GM12878 (cell line): ENCODE measurements at regions not wholly inside any gene's neighbourhood (a gene's known extent, or its start where the extent isn't known, plus 50 kb on each side); places are given as distances from the start of the nearest gene placed in this dataset.

Experiments
- ATAC-seq: fragments of 200-7000 bp; cut with Tn5 transposase; 3 replicates; pipeline ENCODE4 v1.9.1; 2020; ENCODE audit warnings: mild to moderate bottlenecking, moderate library complexity
- BruUV-seq: library from RNA; stranded (reverse); fragments of 400-500 nt; replicated peaks from 2 replicates; lab custom pipeline; 2021; lab: Mats Ljungman, UMichigan
- CTCF ChIA-PET: fragments of 300-600 bp; sonication (Branson Sonifier 250); formaldehyde crosslinking; extraction: SDS; loops from one replicate; lab custom pipeline; 2021; ENCODE audit warnings: inconsistent platforms; lab: Yijun Ruan, JAX
- POLR2A ChIA-PET: fragments of 350-600 bp; formaldehyde crosslinking; extraction: SDS; loops from one replicate; lab custom pipeline; 2021; ENCODE audit warnings: inconsistent platforms; lab: Charles Lee
- RAD21 ChIA-PET: fragments of 300-600 bp; sonication (Branson Sonifier 250); formaldehyde crosslinking; loops from one replicate; lab custom pipeline; 2023; ENCODE audit warnings: antibody characterized with exemption; ENCODE audit not compliant: unreplicated experiment; lab: Charles Lee
- SMC1A ChIA-PET: fragments of 300-600 bp; sonication (Branson Sonifier 250); formaldehyde crosslinking; loops from one replicate; lab custom pipeline; 2023; ENCODE audit not compliant: unreplicated experiment, uncharacterized antibody; lab: Charles Lee
- DNase-seq: peaks from one replicate; pipeline ENCODE4 v3.0.0-alpha.2; 2011; ENCODE audit warnings: low read depth, low spot score
- FAIRE-seq: peaks from 3 replicates; lab custom pipeline; 2011; peaks lifted over from hg19 to GRCh38; lab: Jason Lieb, UNC
- H2AFZ ChIP-seq: 2 replicates; pipeline ENCODE4 v1.6.0; 2011; ENCODE audit warnings: low read depth, low read length, control low read depth; ENCODE audit not compliant: control insufficient read depth
- H3K27ac ChIP-seq: 2 replicates; pipeline ENCODE4 v1.5.1; 2011; ENCODE audit warnings: control low read depth; ENCODE audit not compliant: control insufficient read depth, insufficient read depth
- H3K27me3 ChIP-seq, 2 experiments: replicated peaks in 1 of 2; 2 replicates each; pipeline versions ENCODE4 v1.6.0 to v1.6.1; 2011; ENCODE audit warnings: low read length in 1 of 2; ENCODE audit not compliant: control insufficient read depth in 2 of 2, insufficient read depth in 2 of 2
- H3K36me3 ChIP-seq, 2 experiments: 2 replicates each; pipeline ENCODE4 v1.5.1; 2011; ENCODE audit warnings: low read length in 1 of 2; ENCODE audit not compliant: control insufficient read depth in 2 of 2, insufficient read depth in 2 of 2
- H3K4me1 ChIP-seq: 2 replicates; pipeline ENCODE4 v1.6.1; 2011; ENCODE audit warnings: mild to moderate bottlenecking, low read length, moderate library complexity, mixed read lengths; ENCODE audit not compliant: control insufficient read depth, insufficient read depth
- H3K4me2 ChIP-seq: 2 replicates; pipeline ENCODE4 v1.6.0; 2011; ENCODE audit warnings: control low read depth; ENCODE audit not compliant: control insufficient read depth, insufficient read depth
- H3K4me3 ChIP-seq: fragments of 200-600 bp; sonication (generic); 2 replicates; pipeline ENCODE4 v1.5.1; 2016
- H3K79me2 ChIP-seq: 2 replicates; pipeline ENCODE4 v1.6.0; 2011; ENCODE audit warnings: low read length; ENCODE audit not compliant: control insufficient read depth, insufficient read depth
- H3K9ac ChIP-seq: 2 replicates; pipeline ENCODE4 v1.8.0; 2011; ENCODE audit warnings: low read length, control low read depth, mixed read lengths; ENCODE audit not compliant: control insufficient read depth, insufficient read depth
- H3K9me3 ChIP-seq: replicated peaks from 3 replicates; pipeline ENCODE4 v1.5.1; 2011; ENCODE audit warnings: mild to moderate bottlenecking, low read length; ENCODE audit not compliant: control insufficient read depth, insufficient read depth
- H4K20me1 ChIP-seq: 2 replicates; pipeline ENCODE4 v1.6.0; 2011; ENCODE audit not compliant: control insufficient read depth, insufficient read depth
- ATF7 ChIP-seq: fragments of 450-650 bp; IDR thresholded peaks from 2 replicates; pipeline ENCODE4 v1.6.1; 2016; ENCODE audit warnings: low read depth, mild to moderate bottlenecking
- BACH1 ChIP-seq: fragments of 450-650 bp; IDR thresholded peaks from 2 replicates; pipeline ENCODE4 v1.6.1; 2017; ENCODE audit warnings: mild to moderate bottlenecking, borderline replicate concordance
- CHD2 ChIP-seq: IDR thresholded peaks from 2 replicates; pipeline ENCODE4 v1.6.1; 2011; ENCODE audit warnings: low read depth, low read length, improper control_type of control experiment, borderline replicate concordance
- CTCF ChIP-seq, 3 experiments: IDR thresholded peaks in 2 of 3; conservative IDR thresholded peaks in 1 of 3; 2 replicates each; pipeline ENCODE4 v1.5.1; 2011; ENCODE audit warnings: low read depth in 3 of 3, low read length in 3 of 3, mild to moderate bottlenecking in 3 of 3, control low read depth in 2 of 3, moderate library complexity in 2 of 3, inconsistent platforms in 1 of 3, mixed read lengths in 1 of 3; ENCODE audit not compliant: control insufficient read depth in 2 of 3, insufficient read depth in 1 of 3; ENCODE audit errors: extremely low read depth in 1 of 3
- GABPA ChIP-seq: IDR thresholded peaks from 2 replicates; pipeline ENCODE4 v1.6.1; 2014; ENCODE audit warnings: antibody characterized with exemption, low read depth, mild to moderate bottlenecking, inconsistent platforms
- GATAD2B ChIP-seq: fragments of 450-650 bp; conservative IDR thresholded peaks from 2 replicates; pipeline ENCODE4 v1.6.1; 2017; ENCODE audit warnings: low read depth, mild to moderate bottlenecking, moderate library complexity
- LARP7 ChIP-seq: fragments of 450-650 bp; IDR thresholded peaks from 2 replicates; pipeline ENCODE4 v1.6.1; 2017; ENCODE audit warnings: mild to moderate bottlenecking
- MTA2 ChIP-seq: fragments of 450-650 bp; IDR thresholded peaks from 2 replicates; pipeline ENCODE4 v1.6.1; 2016; ENCODE audit warnings: low read depth, mild to moderate bottlenecking, moderate library complexity
- NFXL1 ChIP-seq: fragments of 450-650 bp; IDR thresholded peaks from 2 replicates; pipeline ENCODE4 v1.6.1; 2017; ENCODE audit warnings: antibody characterized with exemption, mild to moderate bottlenecking, borderline replicate concordance
- NRF1 ChIP-seq: conservative IDR thresholded peaks from 2 replicates; pipeline ENCODE4 v1.6.1; 2011; ENCODE audit warnings: mild to moderate bottlenecking, low read depth, low read length, improper control_type of control experiment
- PAX8 ChIP-seq: fragments of 450-650 bp; IDR thresholded peaks from 2 replicates; pipeline ENCODE4 v1.6.1; 2017; ENCODE audit warnings: mild to moderate bottlenecking, moderate library complexity
- RB1 ChIP-seq: fragments of 450-650 bp; formaldehyde crosslinking; IDR thresholded peaks from 2 replicates; pipeline ENCODE4 v1.6.1; 2017; ENCODE audit warnings: mild to moderate bottlenecking, borderline replicate concordance
- RELB ChIP-seq: fragments of 450-650 bp; IDR thresholded peaks from 2 replicates; pipeline ENCODE4 v1.6.1; 2017; ENCODE audit warnings: low read depth, mild to moderate bottlenecking, moderate library complexity
- SUZ12 ChIP-seq: fragments of 200-600 bp; sonication (generic); IDR thresholded peaks from one replicate; pipeline ENCODE4 v1.6.1; 2018; ENCODE audit warnings: antibody characterized with exemption, mild to moderate bottlenecking; ENCODE audit not compliant: unreplicated experiment
- ZNF274 ChIP-seq: IDR thresholded peaks from one replicate; pipeline ENCODE4 v1.8.0; 2011; ENCODE audit not compliant: insufficient read length, insufficient read depth
- ZNF384 ChIP-seq: IDR thresholded peaks from 2 replicates; pipeline ENCODE4 v1.6.1; 2012; ENCODE audit warnings: low read depth, mild to moderate bottlenecking, low read length, improper control_type of control experiment, borderline replicate concordance
- ZZZ3 ChIP-seq: IDR thresholded peaks from 2 replicates; pipeline ENCODE4 v1.6.1; 2011; ENCODE audit warnings: low read depth; ENCODE audit not compliant: control insufficient read depth, insufficient read length
- WGBS: methylation state at CpG from one replicate; pipeline ENCODE4 v1.1.6; 2016; ENCODE audit warnings: low lambda C conversion rate; ENCODE audit not compliant: insufficient replicate concordance, insufficient coverage; ENCODE audit errors: missing lambda C conversion rate; 5-methylcytosine and 5-hydroxymethylcytosine counted together
- in situ Hi-C: fragments of 300-500 bp; cut with MboI; formaldehyde crosslinking; loops from 9 replicates; pipeline ENCODE4 v1.14.3; 2018; ENCODE audit warnings: mixed read lengths
- intact Hi-C: fragments of 100-400 bp; cut with micrococcal nuclease; formaldehyde crosslinking; loops from one replicate; pipeline ENCODE4 v1.14.2; 2022; ENCODE audit not compliant: unreplicated experiment

GRCh38 chr13:53405616-53406015 lies 377.0 kb downstream of the OLFM4 start:
- H3K9me3 ChIP-seq: no peaks in the 10 kb centered on the region
- H3K4me1 ChIP-seq: no peaks in the 10 kb centered on the region
- POLR2A ChIA-PET: no interaction called here
- FAIRE-seq (no peak), ATAC-seq (no peak), DNase-seq (no peak)
- H3K36me3 ChIP-seq: no peaks in the 10 kb centered on the region
- no peak for TF ChIP-seq GATAD2B
- no peak overlapping the region for H3K4me2 ChIP-seq
- SMC1A ChIA-PET: no interaction called here
- H3K27me3 ChIP-seq: no peaks in the 10 kb centered on the region
- intact Hi-C loops: no loop called here
- 47% methylated on average over 8 of the region's 8 CpGs for WGBS
- RAD21 ChIA-PET: no interaction called here
- no peaks in the 10 kb centered on the region for H4K20me1 ChIP-seq
- in situ Hi-C loops: no loop called here
- no peak overlapping the region for H3K27ac ChIP-seq
- H3K9ac ChIP-seq: no peak overlapping the region
- CTCF ChIA-PET: no interaction called here
- no peak overlapping the region for H3K4me3 ChIP-seq
- no TSS peak for BruUV-seq
- no peaks in the 10 kb centered on the region for H3K79me2 ChIP-seq
- H2AFZ ChIP-seq: no peak overlapping the region

- CTCF ChIA-PET: no interaction called here
Measured at GRCh38 chr13:53408306-53408705, 379.7 kb downstream of the OLFM4 start.

More at GRCh38 chr13:53408306-53408705, 379.7 kb downstream of the OLFM4 start:
- Histone ChIP-seq H3K9ac (no peak overlapping the region), H3K4me2 (no peak overlapping the region), H2AFZ (no peak overlapping the region), H4K20me1 (no peaks in the 10 kb centered on the region), H3K27me3 (no peaks in the 10 kb centered on the region), H3K4me1 (no peaks in the 10 kb centered on the region), H3K4me3 (no peak overlapping the region), H3K9me3 (no peaks in the 10 kb centered on the region), H3K27ac (no peak overlapping the region), H3K79me2 (no peaks in the 10 kb centered on the region), H3K36me3 (no peaks in the 10 kb centered on the region)
- no peak for TF ChIP-seq NRF1
- TF ChIP-seq ZNF384: no peak
- no peak for TF ChIP-seq RELB
- no peak for TF ChIP-seq LARP7
- no peak for TF ChIP-seq MTA2
- TF ChIP-seq GABPA: no peak
- TF ChIP-seq CTCF (IDR thresholded peaks at IDR 0.05 in 2 of 3, conservative IDR thresholded peaks at IDR 0.05 in 1 of 3; ENCODE audit: control insufficient read depth in 2 of 3, extremely low read depth in 1 of 3, insufficient read depth in 1 of 3, low read depth in 3 of 3, low read length in 3 of 3): no peak
- no peak for TF ChIP-seq CHD2
- no peak for TF ChIP-seq PAX8
- no peak for TF ChIP-seq ZNF274
- TF ChIP-seq NFXL1: no peak
- TF ChIP-seq ZZZ3: no peak
- no peak for TF ChIP-seq BACH1
- no peak for TF ChIP-seq ATF7
- TF ChIP-seq SUZ12: no peak
- TF ChIP-seq RB1: no peak
- 61% methylated on average over 7 of the region's 8 CpGs for WGBS
- SMC1A ChIA-PET: interaction anchor here (0.9 kb wide), 1 partner anchor 68 kb away, joined by 3 read pairs; no protein-coding TSS in a partner anchor
- in situ Hi-C loops: no loop called here
- POLR2A ChIA-PET: no interaction called here
- intact Hi-C loops: no loop called here
- DNase-seq (no peak), ATAC-seq (no peak), FAIRE-seq (no peak)
- no TSS peak for BruUV-seq
- RAD21 ChIA-PET: no interaction called here
